22Rv1 (cell line): ENCODE measurements at regions not wholly inside any gene's neighbourhood (a gene's known extent, or its start where the extent isn't known, plus 50 kb on each side); places are given as distances from the start of the nearest gene placed in this dataset.

Source experiments
- ZFX ChIP-seq: fragments of 450-650 bp; IDR thresholded peaks from 2 replicates; pipeline ENCODE4 v1.6.1; 2017; ENCODE audit warnings: antibody characterized with exemption, borderline replicate concordance
- TF ChIP-seq, protein P1 (sequence below): fragments of 450-650 bp; IDR thresholded peaks from 2 replicates; pipeline ENCODE4 v1.5.1; 2017; ENCODE audit warnings: mild to moderate bottlenecking

- TF ChIP-seq, protein P1, sequence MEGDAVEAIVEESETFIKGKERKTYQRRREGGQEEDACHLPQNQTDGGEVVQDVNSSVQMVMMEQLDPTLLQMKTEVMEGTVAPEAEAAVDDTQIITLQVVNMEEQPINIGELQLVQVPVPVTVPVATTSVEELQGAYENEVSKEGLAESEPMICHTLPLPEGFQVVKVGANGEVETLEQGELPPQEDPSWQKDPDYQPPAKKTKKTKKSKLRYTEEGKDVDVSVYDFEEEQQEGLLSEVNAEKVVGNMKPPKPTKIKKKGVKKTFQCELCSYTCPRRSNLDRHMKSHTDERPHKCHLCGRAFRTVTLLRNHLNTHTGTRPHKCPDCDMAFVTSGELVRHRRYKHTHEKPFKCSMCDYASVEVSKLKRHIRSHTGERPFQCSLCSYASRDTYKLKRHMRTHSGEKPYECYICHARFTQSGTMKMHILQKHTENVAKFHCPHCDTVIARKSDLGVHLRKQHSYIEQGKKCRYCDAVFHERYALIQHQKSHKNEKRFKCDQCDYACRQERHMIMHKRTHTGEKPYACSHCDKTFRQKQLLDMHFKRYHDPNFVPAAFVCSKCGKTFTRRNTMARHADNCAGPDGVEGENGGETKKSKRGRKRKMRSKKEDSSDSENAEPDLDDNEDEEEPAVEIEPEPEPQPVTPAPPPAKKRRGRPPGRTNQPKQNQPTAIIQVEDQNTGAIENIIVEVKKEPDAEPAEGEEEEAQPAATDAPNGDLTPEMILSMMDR = no peak
- no peak for TF ChIP-seq ZFX
Observed at GRCh38 chr16:59573528-59574271, 839.6 kb upstream of the GOT2 start.
